B cell (primary cell): ENCODE measurements at regions not wholly inside any gene's neighbourhood (a gene's known extent, or its start where the extent isn't known, plus 50 kb on each side); places are given as distances from the start of the nearest gene placed in this dataset.

ENCODE experiments used
- EZH2 ChIP-seq: IDR thresholded peaks from 2 replicates; pipeline ENCODE4 v1.6.1; 2012; ENCODE audit warnings: borderline replicate concordance, low read depth, mild to moderate bottlenecking, moderate library complexity, low read length; ENCODE audit not compliant: insufficient read depth, poor library complexity, severe bottlenecking
- TF ChIP-seq, protein P1 (sequence below): fragments of 200-600 bp; IDR thresholded peaks from one replicate; pipeline ENCODE4 v1.8.0; 2022; ENCODE audit warnings: antibody characterized with exemption, mild to moderate bottlenecking

DNA sequence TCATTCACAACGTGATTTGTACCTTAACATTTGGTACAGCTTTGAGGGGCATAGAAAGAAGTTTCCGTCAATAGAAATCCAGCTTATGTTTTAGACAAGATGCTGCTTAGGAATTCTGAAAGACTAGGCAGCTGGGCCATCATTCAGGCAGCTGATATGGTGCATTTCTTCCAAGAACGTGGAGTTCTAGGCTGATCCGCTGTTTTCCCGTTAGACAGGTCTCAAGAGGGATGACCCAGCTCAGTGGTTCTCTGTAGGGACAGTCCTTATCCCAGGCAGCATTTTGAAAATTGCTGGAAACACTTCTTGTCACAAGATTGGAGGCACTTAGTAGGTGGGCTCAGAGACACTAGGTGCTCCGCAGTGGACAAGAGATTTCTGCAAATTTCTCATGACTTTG, 242.7 kb upstream of the FOXK1 start:
- TF ChIP-seq, protein P1, sequence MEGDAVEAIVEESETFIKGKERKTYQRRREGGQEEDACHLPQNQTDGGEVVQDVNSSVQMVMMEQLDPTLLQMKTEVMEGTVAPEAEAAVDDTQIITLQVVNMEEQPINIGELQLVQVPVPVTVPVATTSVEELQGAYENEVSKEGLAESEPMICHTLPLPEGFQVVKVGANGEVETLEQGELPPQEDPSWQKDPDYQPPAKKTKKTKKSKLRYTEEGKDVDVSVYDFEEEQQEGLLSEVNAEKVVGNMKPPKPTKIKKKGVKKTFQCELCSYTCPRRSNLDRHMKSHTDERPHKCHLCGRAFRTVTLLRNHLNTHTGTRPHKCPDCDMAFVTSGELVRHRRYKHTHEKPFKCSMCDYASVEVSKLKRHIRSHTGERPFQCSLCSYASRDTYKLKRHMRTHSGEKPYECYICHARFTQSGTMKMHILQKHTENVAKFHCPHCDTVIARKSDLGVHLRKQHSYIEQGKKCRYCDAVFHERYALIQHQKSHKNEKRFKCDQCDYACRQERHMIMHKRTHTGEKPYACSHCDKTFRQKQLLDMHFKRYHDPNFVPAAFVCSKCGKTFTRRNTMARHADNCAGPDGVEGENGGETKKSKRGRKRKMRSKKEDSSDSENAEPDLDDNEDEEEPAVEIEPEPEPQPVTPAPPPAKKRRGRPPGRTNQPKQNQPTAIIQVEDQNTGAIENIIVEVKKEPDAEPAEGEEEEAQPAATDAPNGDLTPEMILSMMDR: no peak
- no peak for TF ChIP-seq EZH2
